HepG2 (cell line): ENCODE measurements at regions not wholly inside any gene's neighbourhood (a gene's known extent, or its start where the extent isn't known, plus 50 kb on each side); places are given as distances from the start of the nearest gene placed in this dataset.

ENCODE experiments used
- ATAC-seq: fragments of 200-7000 bp; cut with Tn5 transposase; 3 replicates; pipeline ENCODE4 v1.9.1; 2020; ENCODE audit warnings: mild to moderate bottlenecking, moderate library complexity
- BruUV-seq: library from RNA; stranded (reverse); fragments of 400-500 nt; replicated peaks from 2 replicates; lab custom pipeline; 2021; lab: Mats Ljungman, UMichigan
- CTCF ChIA-PET: fragments of 300-600 bp; formaldehyde crosslinking; extraction: SDS; loops from one replicate; lab custom pipeline; 2021; ENCODE audit warnings: low total read pairs, inconsistent platforms, low intra/inter-chr PET ratio; lab: Yijun Ruan, JAX
- POLR2A ChIA-PET: fragments of 350-600 bp; sonication (Branson Sonifier 250); formaldehyde crosslinking; loops from one replicate; lab custom pipeline; 2020; ENCODE audit warnings: antibody characterized with exemption, inconsistent platforms; lab: Yijun Ruan, JAX
- DNase-seq: peaks from one replicate; pipeline ENCODE4 v3.0.0-alpha.2; 2015; ENCODE audit warnings: low spot score
- FAIRE-seq: peaks from 3 replicates; lab custom pipeline; 2011; peaks lifted over from hg19 to GRCh38; lab: Jason Lieb, UNC
- H2AFZ ChIP-seq: one replicate; pipeline ENCODE4 v1.6.1; 2011; ENCODE audit warnings: low read length, inconsistent platforms
- H3K27ac ChIP-seq: fragments of 300-600 bp; 3 replicates; pipeline ENCODE4 v1.8.0; 2011; ENCODE audit warnings: mixed run types, mild to moderate bottlenecking, mixed read lengths, low read length, inconsistent platforms; ENCODE audit not compliant: insufficient read depth; ENCODE audit errors: extremely low read length
- H3K27me3 ChIP-seq, 2 experiments: fragments of 200-600 bp in 1 of 2; 2 replicates in 1 of 2; 3 replicates in 1 of 2; pipeline versions ENCODE4 v1.6.0 to v1.8.0; 2011; ENCODE audit warnings: low read length in 2 of 2, mild to moderate bottlenecking in 2 of 2, moderate library complexity in 2 of 2, inconsistent platforms in 1 of 2; ENCODE audit not compliant: insufficient read depth in 2 of 2, control insufficient read depth in 1 of 2
- H3K36me3 ChIP-seq, 2 experiments: fragments of 200-600 bp in 1 of 2; replicated peaks in 1 of 2; 2 replicates in 1 of 2; 3 replicates in 1 of 2; pipeline versions ENCODE4 v1.5.1 to v1.8.0; 2011; ENCODE audit warnings: low read length in 2 of 2, inconsistent platforms in 1 of 2; ENCODE audit not compliant: insufficient read depth in 2 of 2, control insufficient read depth in 1 of 2
- H3K4me1 ChIP-seq: 2 replicates; pipeline ENCODE4 v1.5.1; 2012; ENCODE audit warnings: low read length, inconsistent platforms; ENCODE audit not compliant: insufficient read depth
- H3K4me2 ChIP-seq: 2 replicates; pipeline ENCODE4 v1.6.0; 2011; ENCODE audit warnings: low read depth, low read length, inconsistent platforms
- H3K4me3 ChIP-seq, 3 experiments: fragments of 200-600 bp in 1 of 3; sonication (generic), shearing (Covaris generic) in 1 of 3; replicated peaks in 1 of 3; 2 replicates each; pipeline ENCODE4 v1.5.1; 2011 to 2016; ENCODE audit warnings: low read length in 3 of 3, inconsistent platforms in 2 of 3, low read depth in 2 of 3, mild to moderate bottlenecking in 2 of 3, control low read depth in 1 of 3, mixed read lengths in 1 of 3; ENCODE audit not compliant: insufficient read depth in 1 of 3
- H3K79me2 ChIP-seq: one replicate; pipeline ENCODE4 v1.6.1; 2011; ENCODE audit warnings: low read length, inconsistent platforms; ENCODE audit not compliant: insufficient read depth
- H3K9ac ChIP-seq: 2 replicates; pipeline ENCODE4 v1.6.0; 2011; ENCODE audit warnings: mild to moderate bottlenecking, low read depth, low read length, inconsistent platforms; ENCODE audit not compliant: insufficient read depth
- H3K9me3 ChIP-seq: 2 replicates; pipeline ENCODE4 v1.5.1; 2012; ENCODE audit warnings: mild to moderate bottlenecking, low read length
- H4K20me1 ChIP-seq: 2 replicates; pipeline ENCODE4 v1.6.0; 2011; ENCODE audit warnings: inconsistent platforms, mild to moderate bottlenecking, low read length, moderate library complexity; ENCODE audit not compliant: insufficient read depth
- ELK4 ChIP-seq: sonication (generic); formaldehyde crosslinking; IDR thresholded peaks from 2 replicates; pipeline ENCODE4 v1.9.0; 2021; ENCODE audit warnings: missing genetic modification reagents, borderline replicate concordance
- MXI1 ChIP-seq: IDR thresholded peaks from 3 replicates; pipeline ENCODE4 v1.6.1; 2012; ENCODE audit warnings: low read depth, low read length, inconsistent platforms, borderline replicate concordance
- PATZ1 ChIP-seq: sonication (generic); formaldehyde crosslinking; IDR thresholded peaks from 2 replicates; pipeline ENCODE4 v1.4.0; 2020; ENCODE audit warnings: missing genetic modification reagents
- SP1 ChIP-seq, 2 experiments: fragments of 450-650 bp in 1 of 2; sonication (generic) in 1 of 2; formaldehyde crosslinking in 1 of 2; IDR thresholded peaks; 2 replicates each; pipeline versions ENCODE4 v1.4.0 to v1.6.1; 2016 to 2020; ENCODE audit warnings: missing genetic modification reagents in 1 of 2
- SRSF1 ChIP-seq: fragments of 200-400 bp; formaldehyde crosslinking; optimal IDR thresholded peaks from 2 replicates; pipeline ENCODE3; 2017; ENCODE audit warnings: mild to moderate bottlenecking, low read depth, low read length, moderate library complexity
- U2AF1 ChIP-seq: fragments of 200-400 bp; formaldehyde crosslinking; optimal IDR thresholded peaks from 2 replicates; pipeline ENCODE3; 2017; ENCODE audit warnings: mild to moderate bottlenecking, low read depth, low read length
- ZBTB8A ChIP-seq: sonication (generic); formaldehyde crosslinking; IDR thresholded peaks from 2 replicates; pipeline ENCODE4 v1.4.0; 2020; ENCODE audit warnings: mild to moderate bottlenecking, low read depth, missing genetic modification reagents, borderline replicate concordance
- ZNF564 ChIP-seq: sonication (generic); formaldehyde crosslinking; IDR thresholded peaks from 2 replicates; pipeline ENCODE4 v1.8.1; 2023; ENCODE audit warnings: mild to moderate bottlenecking, missing genetic modification reagents
- ZNF572 ChIP-seq: sonication (generic); formaldehyde crosslinking; IDR thresholded peaks from 2 replicates; pipeline ENCODE4 v1.5.1; 2020; ENCODE audit warnings: mild to moderate bottlenecking, missing genetic modification reagents
- ZNF777 ChIP-seq: sonication (generic); formaldehyde crosslinking; IDR thresholded peaks from 2 replicates; pipeline ENCODE4 v1.4.0; 2020; ENCODE audit warnings: missing genetic modification reagents
- ZNF788 ChIP-seq: sonication (generic); formaldehyde crosslinking; IDR thresholded peaks from 2 replicates; pipeline ENCODE4 v1.5.0; 2020; ENCODE audit warnings: mild to moderate bottlenecking, missing genetic modification reagents, borderline replicate concordance
- WGBS: methylation state at CpG from one replicate; pipeline ENCODE4 v1.1.6; 2017; ENCODE audit warnings: low lambda C conversion rate; 5-methylcytosine and 5-hydroxymethylcytosine counted together
- in situ Hi-C: cut with HindIII; loops from 2 replicates; pipeline ENCODE4 v1.10.0; 2017; ENCODE audit warnings: low pct_unique_long_range_greater_than_20kb; ENCODE audit not compliant: extremely low pct_ligation_motif_present
- intact Hi-C: fragments of 100-400 bp; cut with micrococcal nuclease; formaldehyde crosslinking; loops from one replicate; pipeline ENCODE4 v1.10.0; 2022; ENCODE audit not compliant: unreplicated experiment
- TF ChIP-seq, protein P1 (sequence below): sonication (generic); formaldehyde crosslinking; IDR thresholded peaks from 2 replicates; pipeline ENCODE4 v1.4.0; 2020; ENCODE audit warnings: mild to moderate bottlenecking, missing genetic modification reagents
- TF ChIP-seq, protein P2 (sequence below): sonication (generic); formaldehyde crosslinking; conservative IDR thresholded peaks from 2 replicates; pipeline ENCODE4 v1.4.0; 2020; ENCODE audit warnings: missing genetic modification reagents

DNA sequence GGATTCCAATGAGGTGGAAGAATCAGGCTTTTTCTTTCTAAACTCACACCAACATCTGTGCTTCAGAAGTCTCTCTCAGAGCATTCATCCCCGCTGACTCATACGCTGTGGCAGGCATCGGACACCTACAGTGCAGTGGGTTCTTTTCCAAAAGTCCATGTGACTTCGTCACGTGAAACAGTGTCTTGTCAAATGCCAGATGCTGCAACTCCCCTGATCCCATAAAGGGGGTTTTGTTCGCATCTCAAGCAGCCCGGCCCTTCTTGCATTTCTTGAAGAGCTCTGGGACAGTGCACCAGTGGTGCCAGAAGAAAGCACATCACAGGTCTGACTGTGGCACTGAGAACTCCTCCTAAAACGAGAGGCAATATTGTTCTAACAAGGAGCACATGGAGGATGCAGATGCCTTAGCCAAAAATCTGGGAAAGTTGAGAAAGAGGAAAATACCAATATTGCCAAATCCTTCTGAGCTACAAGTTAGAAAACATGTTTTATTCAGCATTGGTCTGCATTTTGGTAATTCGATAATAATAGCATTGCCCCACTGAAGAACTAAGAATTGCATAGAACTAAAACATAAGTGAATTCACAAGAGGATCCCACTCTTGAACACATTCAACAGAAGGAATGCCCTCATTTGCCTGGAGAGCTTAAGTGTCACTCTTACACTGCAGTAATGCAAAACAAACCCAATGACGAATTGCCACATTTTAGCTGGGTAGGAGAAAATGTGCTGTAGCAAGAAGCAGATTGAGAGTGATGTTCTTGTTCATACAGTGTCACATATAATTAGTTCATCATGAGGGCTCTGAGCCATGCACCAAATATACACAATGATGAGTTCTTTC lies 204.4 kb downstream of the CXCL12 start (continued):
- TF ChIP-seq PATZ1: no peak
- no peak for TF ChIP-seq SRSF1
- no peak for TF ChIP-seq U2AF1

GRCh38 chr10:44178856-44179255 lies 206.0 kb downstream of the CXCL12 start:
- CTCF ChIA-PET: no interaction called here
- TF ChIP-seq ZNF788 (CRISPR knock-in tag) (no peak), ZNF572 (CRISPR knock-in tag) (no peak), SP1 (IDR thresholded peaks at IDR 0.05) (no peak), SP1 (CRISPR knock-in tag; IDR thresholded peaks at IDR 0.05) (no peak), MXI1 (no peak), ZBTB8A (no peak), ELK4 (no peak), ZNF777 (CRISPR knock-in tag) (no peak), ZNF564 (no peak)
- TF ChIP-seq, protein P1, sequence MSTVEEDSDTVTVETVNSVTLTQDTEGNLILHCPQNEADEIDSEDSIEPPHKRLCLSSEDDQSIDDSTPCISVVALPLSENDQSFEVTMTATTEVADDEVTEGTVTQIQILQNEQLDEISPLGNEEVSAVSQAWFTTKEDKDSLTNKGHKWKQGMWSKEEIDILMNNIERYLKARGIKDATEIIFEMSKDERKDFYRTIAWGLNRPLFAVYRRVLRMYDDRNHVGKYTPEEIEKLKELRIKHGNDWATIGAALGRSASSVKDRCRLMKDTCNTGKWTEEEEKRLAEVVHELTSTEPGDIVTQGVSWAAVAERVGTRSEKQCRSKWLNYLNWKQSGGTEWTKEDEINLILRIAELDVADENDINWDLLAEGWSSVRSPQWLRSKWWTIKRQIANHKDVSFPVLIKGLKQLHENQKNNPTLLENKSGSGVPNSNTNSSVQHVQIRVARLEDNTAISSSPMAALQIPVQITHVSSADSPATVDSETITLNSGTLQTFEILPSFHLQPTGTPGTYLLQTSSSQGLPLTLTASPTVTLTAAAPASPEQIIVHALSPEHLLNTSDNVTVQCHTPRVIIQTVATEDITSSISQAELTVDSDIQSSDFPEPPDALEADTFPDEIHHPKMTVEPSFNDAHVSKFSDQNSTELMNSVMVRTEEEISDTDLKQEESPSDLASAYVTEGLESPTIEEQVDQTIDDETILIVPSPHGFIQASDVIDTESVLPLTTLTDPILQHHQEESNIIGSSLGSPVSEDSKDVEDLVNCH (CRISPR knock-in tag): no peak
- TF ChIP-seq, protein P2, sequence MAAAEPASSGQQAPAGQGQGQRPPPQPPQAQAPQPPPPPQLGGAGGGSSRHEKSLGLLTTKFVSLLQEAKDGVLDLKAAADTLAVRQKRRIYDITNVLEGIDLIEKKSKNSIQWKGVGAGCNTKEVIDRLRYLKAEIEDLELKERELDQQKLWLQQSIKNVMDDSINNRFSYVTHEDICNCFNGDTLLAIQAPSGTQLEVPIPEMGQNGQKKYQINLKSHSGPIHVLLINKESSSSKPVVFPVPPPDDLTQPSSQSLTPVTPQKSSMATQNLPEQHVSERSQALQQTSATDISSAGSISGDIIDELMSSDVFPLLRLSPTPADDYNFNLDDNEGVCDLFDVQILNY (CRISPR knock-in tag): no peak

More at GRCh38 chr10:44178856-44179255, 206.0 kb downstream of the CXCL12 start:
- no peak overlapping the region for H2AFZ ChIP-seq
- FAIRE-seq (no peak), ATAC-seq (no peak), DNase-seq (no peak)
- no peaks in the 10 kb centered on the region for H4K20me1 ChIP-seq
- H3K4me3 ChIP-seq: no peak overlapping the region
- H3K79me2 ChIP-seq: no peaks in the 10 kb centered on the region
- no TSS peak for BruUV-seq
- no peak overlapping the region for H3K4me2 ChIP-seq
- H3K36me3 ChIP-seq: no peaks in the 10 kb centered on the region
- H3K4me1 ChIP-seq: peaks cover 26% of the 10 kb centered on the region
- in situ Hi-C loops (no loop called here), intact Hi-C loops (no loop called here)
- POLR2A ChIA-PET: no interaction called here
- no peak overlapping the region for H3K27ac ChIP-seq
- no peak overlapping the region for H3K9ac ChIP-seq
- H3K27me3 ChIP-seq: peaks cover 2 to 3% of the 10 kb centered on the region in 2 experiments; a peak in 1 of 5 replicates
- WGBS: 35% methylated on average over 3 of the region's 3 CpGs
- H3K9me3 ChIP-seq: no peaks in the 10 kb centered on the region
